Activated CD4-positive, alpha-beta T cell treated with anti-CD3 and anti-CD28 coated beads, Interleukin-2, amount 10 ng/mL, durations not matched to agents 24 days and 14 days (primary cell): ENCODE measurements at regions not wholly inside any gene's neighbourhood (a gene's known extent, or its start where the extent isn't known, plus 50 kb on each side); places are given as distances from the start of the nearest gene placed in this dataset.

Experiments
- DNase-seq: peaks from one replicate; pipeline ENCODE4 v3.0.0; 2022
- H3K27ac Mint-ChIP-seq: one replicate; pipeline ENCODE4 v1.8.0; 2022; ENCODE audit warnings: mild to moderate bottlenecking, mixed read lengths
- H3K27me3 Mint-ChIP-seq: one replicate; pipeline ENCODE4 v1.8.0; 2022; ENCODE audit warnings: mixed read lengths
- H3K36me3 Mint-ChIP-seq: one replicate; pipeline ENCODE4 v1.8.0; 2022; ENCODE audit warnings: low read depth, mild to moderate bottlenecking, mixed read lengths
- H3K4me1 Mint-ChIP-seq: one replicate; pipeline ENCODE4 v1.8.0; 2021; ENCODE audit warnings: mixed read lengths
- H3K4me3 Mint-ChIP-seq: one replicate; pipeline ENCODE4 v1.8.0; 2022; ENCODE audit warnings: mild to moderate bottlenecking, moderate library complexity, mixed read lengths
- H3K9me3 Mint-ChIP-seq: one replicate; pipeline ENCODE4 v1.8.0; 2021; ENCODE audit warnings: mixed read lengths
- intact Hi-C: fragments of 100-400 bp; cut with micrococcal nuclease; formaldehyde crosslinking; loops from one replicate; pipeline ENCODE4 v1.15.1; 2023

DNA sequence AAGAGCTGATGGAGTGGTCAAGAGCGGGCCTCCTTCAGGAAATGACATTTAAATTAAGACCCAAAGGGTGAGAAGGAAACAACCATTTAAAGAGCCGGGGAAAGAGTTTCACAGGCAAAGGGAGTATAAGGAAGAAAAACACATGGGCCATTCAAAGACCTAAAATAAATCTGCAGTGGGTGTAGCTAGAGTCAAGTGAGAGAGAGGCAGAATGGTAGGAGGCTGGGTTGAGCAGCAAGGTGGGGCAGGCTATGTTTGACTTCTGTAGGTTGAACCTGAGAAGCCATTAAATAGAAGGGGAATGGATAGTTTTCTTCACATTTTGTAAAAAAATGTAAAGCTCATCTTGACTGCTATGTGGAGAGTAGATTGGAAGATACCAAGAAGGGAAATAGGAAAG is 183.8 kb downstream of the LACC1 start:
- Mint-ChIP-seq H3K4me3 (no peak overlapping the region), H3K36me3 (no peaks in the 10 kb centered on the region), H3K27me3 (peaks cover 8% of the 10 kb centered on the region), H3K27ac (no peak overlapping the region), H3K9me3 (no peaks in the 10 kb centered on the region), H3K4me1 (no peaks in the 10 kb centered on the region)
- intact Hi-C loops: no loop called here
- DNase-seq: no peak

DNA sequence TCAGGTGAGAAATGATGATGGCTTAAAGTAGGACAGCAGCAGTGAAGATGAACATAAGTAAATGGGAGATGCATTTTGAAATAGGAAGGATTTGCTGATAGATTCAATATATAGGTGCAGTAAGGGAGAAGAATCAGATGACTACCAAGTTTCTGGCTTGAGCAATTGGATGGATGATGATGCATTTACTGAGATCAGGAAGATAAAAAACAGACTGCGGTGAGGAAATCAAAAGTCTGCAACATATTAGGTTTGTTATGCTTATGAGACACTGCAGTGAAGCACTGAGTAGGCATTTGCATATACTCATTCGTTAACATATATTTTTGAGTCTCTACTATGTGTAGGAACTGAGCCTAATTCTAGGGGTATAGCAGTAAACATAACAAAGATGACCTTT is 184.2 kb downstream of the LACC1 start:
- no peaks in the 10 kb centered on the region for H3K4me1 Mint-ChIP-seq
- no peak overlapping the region for H3K27ac Mint-ChIP-seq
- H3K9me3 Mint-ChIP-seq: no peaks in the 10 kb centered on the region
- intact Hi-C loops: no loop called here
- H3K4me3 Mint-ChIP-seq: no peak overlapping the region
- peaks cover 8% of the 10 kb centered on the region for H3K27me3 Mint-ChIP-seq
- H3K36me3 Mint-ChIP-seq: no peaks in the 10 kb centered on the region
- no peak for DNase-seq

DNA sequence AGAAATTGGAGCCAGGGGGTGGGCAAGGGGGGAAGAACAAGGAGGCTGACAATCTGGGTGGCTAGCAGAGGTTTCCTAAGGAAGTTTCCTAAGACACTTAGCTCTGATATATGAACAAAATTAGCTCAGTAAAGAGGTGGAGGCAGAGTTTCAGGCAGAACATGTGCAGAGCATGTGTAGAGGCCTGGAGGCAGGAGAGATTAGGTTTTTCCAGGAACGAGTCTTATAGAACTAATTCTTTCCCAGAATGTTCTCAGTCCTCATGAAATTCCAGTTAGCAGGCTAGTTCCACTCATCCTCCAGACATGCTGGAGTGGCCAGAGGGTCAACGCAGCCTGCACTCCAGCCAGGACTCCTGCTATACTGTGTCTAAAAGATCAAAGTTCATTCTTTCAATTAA is 184.7 kb downstream of the LACC1 start:
- intact Hi-C loops: no loop called here
- no peak overlapping the region for H3K27ac Mint-ChIP-seq
- DNase-seq: no peak
- H3K4me3 Mint-ChIP-seq: no peak overlapping the region
- peaks cover 9% of the 10 kb centered on the region for H3K27me3 Mint-ChIP-seq
- H3K4me1 Mint-ChIP-seq: no peaks in the 10 kb centered on the region
- H3K36me3 Mint-ChIP-seq: no peaks in the 10 kb centered on the region
- H3K9me3 Mint-ChIP-seq: no peaks in the 10 kb centered on the region

DNA sequence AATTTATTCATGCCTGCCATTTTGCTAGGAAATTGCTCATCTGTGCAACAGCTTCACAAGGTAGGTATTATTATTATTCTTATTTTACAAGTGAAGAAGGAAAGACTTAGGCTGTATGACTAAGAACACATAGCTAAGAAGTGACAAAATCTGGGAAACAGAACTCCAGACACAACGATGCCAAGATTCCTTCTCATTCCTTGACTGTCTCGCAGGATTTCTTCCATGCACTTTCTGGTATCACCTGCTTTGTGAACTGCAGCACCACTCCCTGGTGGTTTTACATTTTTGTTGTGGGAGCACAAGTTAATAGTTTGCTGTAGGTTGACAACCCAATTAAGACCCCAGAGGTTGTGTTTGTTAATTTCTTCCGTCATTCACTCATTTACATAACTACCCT is 188.5 kb downstream of the LACC1 start:
- Mint-ChIP-seq H3K9me3 (no peaks in the 10 kb centered on the region), H3K36me3 (no peaks in the 10 kb centered on the region), H3K27me3 (peaks cover 11% of the 10 kb centered on the region), H3K4me1 (no peaks in the 10 kb centered on the region), H3K4me3 (no peak overlapping the region), H3K27ac (no peak overlapping the region)
- no peak for DNase-seq
- intact Hi-C loops: no loop called here

DNA sequence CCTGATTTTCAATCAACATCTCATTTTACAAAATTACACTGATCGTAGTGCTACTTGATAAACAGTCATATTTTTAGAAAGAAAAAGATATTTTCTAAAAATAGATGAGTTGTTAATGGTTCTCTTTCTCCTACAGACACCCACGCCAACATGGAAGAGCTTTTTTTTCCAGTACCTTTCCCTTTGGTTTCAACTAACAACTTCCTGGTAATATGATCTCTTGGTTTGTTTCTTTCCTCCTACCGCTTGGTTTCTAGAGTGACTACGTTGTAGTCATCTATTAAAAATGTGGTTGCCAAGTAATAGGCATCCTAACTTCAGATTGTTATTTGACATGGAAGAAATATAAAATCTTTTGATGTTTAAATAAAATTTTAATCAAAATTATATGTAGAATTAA is 189.0 kb downstream of the LACC1 start:
- Mint-ChIP-seq H3K36me3 (no peaks in the 10 kb centered on the region), H3K4me3 (no peak overlapping the region), H3K27me3 (peaks cover 11% of the 10 kb centered on the region), H3K9me3 (no peaks in the 10 kb centered on the region), H3K27ac (no peak overlapping the region), H3K4me1 (no peaks in the 10 kb centered on the region)
- DNase-seq: no peak
- intact Hi-C loops: no loop called here

DNA sequence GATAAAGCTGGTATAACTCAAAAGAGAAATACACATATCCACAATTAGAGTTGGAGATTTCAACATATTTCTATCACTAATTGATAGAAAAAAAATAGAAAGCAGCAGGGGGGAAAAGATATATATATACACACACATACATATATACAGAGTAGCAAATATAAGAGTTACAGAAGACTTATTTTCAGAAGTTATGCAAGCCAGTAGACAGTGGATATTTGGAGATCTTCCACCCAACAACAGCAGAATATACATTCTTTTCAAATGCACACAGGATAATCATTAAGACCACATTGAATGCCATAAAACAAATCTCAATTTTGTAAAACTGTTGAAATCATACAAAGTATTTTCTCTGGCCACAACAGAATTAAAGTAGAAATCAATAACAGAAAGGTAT is 192.8 kb downstream of the LACC1 start:
- no peak overlapping the region for H3K27ac Mint-ChIP-seq
- H3K4me3 Mint-ChIP-seq: no peak overlapping the region
- no peaks in the 10 kb centered on the region for H3K36me3 Mint-ChIP-seq
- H3K4me1 Mint-ChIP-seq: no peaks in the 10 kb centered on the region
- H3K27me3 Mint-ChIP-seq: peaks cover 7% of the 10 kb centered on the region
- intact Hi-C loops: no loop called here
- no peaks in the 10 kb centered on the region for H3K9me3 Mint-ChIP-seq
- no peak for DNase-seq

DNA sequence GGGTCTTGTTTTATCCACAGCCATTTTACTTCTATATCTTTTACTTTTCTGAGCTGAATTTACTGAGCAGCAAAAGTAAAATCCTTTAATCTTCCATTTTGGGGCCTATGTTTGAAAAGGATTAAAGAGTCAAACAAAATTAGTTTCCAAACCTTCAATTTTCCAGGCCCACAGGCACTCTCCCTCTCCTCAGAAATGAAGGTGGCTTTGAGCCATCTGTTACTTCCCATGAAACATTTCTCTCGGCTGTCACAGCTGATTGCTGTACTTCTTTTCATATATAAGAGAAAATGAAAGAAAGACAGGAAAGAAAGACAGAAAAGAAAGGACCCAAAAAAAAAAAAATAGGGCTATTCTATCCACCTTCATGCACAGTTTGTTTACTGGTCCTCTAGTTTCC is 194.9 kb downstream of the LACC1 start:
- H3K27me3 Mint-ChIP-seq: peaks cover 1% of the 10 kb centered on the region
- H3K9me3 Mint-ChIP-seq: no peaks in the 10 kb centered on the region
- H3K4me3 Mint-ChIP-seq: no peak overlapping the region
- H3K4me1 Mint-ChIP-seq: no peaks in the 10 kb centered on the region
- no peak for DNase-seq
- no peak overlapping the region for H3K27ac Mint-ChIP-seq
- intact Hi-C loops: no loop called here
- H3K36me3 Mint-ChIP-seq: no peaks in the 10 kb centered on the region

DNA sequence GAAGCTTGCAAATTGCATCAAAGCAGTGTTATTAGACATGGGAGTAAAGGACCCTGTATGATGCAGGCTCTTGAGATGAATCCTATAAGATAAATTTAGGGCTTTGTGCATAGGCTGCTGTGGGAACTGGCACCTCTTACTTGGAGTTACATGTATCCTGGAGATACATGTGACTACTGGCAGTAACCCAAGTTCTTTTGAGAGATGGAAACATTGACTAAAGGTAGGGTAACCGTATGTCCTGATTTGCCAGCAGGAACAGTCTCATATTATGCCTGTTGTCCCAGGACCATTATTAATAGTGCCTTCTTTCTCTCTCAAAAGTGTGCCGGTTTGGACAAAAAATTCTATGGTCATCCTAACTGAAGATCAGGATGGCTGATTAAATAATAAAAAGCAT is 195.4 kb downstream of the LACC1 start:
- H3K27me3 Mint-ChIP-seq: no peaks in the 10 kb centered on the region
- intact Hi-C loops: no loop called here
- H3K36me3 Mint-ChIP-seq: no peaks in the 10 kb centered on the region
- no peak for DNase-seq
- H3K9me3 Mint-ChIP-seq: no peaks in the 10 kb centered on the region
- H3K4me1 Mint-ChIP-seq: no peaks in the 10 kb centered on the region
- H3K4me3 Mint-ChIP-seq: no peak overlapping the region
- H3K27ac Mint-ChIP-seq: no peak overlapping the region

DNA sequence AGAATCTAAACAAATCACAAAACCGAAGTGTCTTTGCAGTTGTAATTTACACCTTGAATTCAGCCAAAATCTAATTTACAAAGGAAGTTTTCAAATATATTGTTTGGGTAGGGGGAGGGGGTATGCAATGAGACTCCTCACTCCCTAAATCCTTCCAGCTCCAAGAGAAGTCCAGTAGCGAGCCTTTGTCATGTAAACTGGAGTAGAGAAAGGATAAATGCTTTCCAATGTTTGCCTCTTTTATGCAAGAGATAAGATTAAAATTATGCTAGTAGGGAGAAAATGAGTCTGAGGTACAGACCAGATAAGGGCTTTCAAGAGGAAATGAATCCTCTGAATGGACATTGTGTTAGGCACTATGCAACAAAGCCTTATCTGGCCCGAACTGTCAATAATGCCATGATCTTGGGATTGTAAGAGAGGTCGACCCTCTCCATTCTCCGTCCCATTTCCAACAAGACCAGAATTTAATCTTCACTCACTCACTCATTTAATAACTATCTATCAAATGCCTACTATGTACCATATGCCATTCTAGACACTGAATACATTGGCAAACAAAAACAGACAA is 199.2 kb downstream of the LACC1 start:
- H3K27ac Mint-ChIP-seq: no peak overlapping the region
- no peak for DNase-seq

DNA sequence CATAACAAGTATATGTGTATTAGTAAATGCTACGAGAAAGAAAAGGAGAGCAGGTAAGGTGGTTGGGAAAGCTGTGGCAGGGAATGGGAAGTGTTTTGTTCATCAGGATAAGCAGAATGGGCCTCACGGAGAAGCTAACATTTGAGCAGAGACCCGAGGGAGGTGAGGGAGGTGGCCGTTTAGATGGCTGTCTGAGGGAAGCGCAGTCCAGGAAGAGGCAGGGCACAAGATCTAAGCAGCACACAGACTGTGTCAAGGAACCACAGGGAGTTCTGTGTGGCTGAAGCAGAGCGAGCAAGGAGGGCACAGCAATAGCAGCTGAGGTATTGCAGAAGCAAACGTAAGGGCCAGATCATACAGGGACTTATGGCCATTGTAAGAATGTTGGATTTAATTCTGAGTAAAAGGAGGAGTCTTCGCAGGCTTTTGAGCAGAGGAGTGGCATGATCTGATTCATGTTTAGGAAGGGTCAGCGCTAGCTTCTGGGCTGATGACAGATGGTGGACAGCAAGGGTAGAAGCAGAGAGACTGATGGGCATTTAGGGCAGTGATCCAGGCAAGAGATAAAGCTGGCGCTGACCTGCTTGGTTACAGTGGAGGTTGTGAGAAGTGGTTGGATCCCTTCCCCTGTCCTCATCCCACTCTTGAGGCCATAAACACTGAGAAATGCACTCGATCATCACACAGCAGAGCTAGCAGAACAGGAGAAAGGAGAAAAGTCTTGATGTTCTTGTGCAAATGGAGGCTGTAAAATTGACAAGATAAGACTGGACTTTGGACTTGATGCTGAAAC is 199.9 kb downstream of the LACC1 start:
- Mint-ChIP-seq H3K36me3 (no peaks in the 10 kb centered on the region), H3K4me3 (no peak overlapping the region), H3K27ac (no peak overlapping the region), H3K27me3 (no peaks in the 10 kb centered on the region), H3K4me1 (no peaks in the 10 kb centered on the region), H3K9me3 (no peaks in the 10 kb centered on the region)
- DNase-seq: no peak
- intact Hi-C loops: no loop called here

More for the DNA sequence above, 199.2 kb downstream of the LACC1 start:
- H3K4me1 Mint-ChIP-seq: no peaks in the 10 kb centered on the region
- intact Hi-C loops: no loop called here
- no peaks in the 10 kb centered on the region for H3K9me3 Mint-ChIP-seq
- H3K4me3 Mint-ChIP-seq: no peak overlapping the region
- H3K27me3 Mint-ChIP-seq: no peaks in the 10 kb centered on the region
- H3K36me3 Mint-ChIP-seq: no peaks in the 10 kb centered on the region

DNA sequence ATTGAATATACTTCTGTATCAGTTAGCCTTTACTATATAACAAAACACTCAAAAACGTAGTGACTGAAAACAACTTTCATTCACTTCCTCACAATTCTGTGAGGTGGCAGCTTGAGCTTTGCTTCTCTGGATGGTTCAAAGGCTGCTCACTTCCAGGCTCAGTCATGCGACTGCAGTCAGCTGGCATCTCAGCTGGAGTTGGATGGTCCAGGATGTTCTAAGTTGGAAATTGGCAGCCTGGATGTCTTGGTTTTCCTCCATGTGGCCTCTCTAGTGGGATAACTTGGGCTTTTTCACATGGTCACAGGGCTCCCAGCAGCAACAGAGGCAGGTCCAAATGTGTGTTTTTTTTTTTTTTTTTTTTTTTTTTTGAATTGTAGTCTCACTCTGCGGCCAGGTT is 204.4 kb downstream of the LACC1 start:
- Mint-ChIP-seq H3K27me3 (peaks cover 14% of the 10 kb centered on the region), H3K4me3 (no peak overlapping the region), H3K9me3 (no peaks in the 10 kb centered on the region), H3K36me3 (no peaks in the 10 kb centered on the region), H3K4me1 (peaks cover 2% of the 10 kb centered on the region), H3K27ac (no peak overlapping the region)
- DNase-seq: no peak
- intact Hi-C loops: no loop called here

DNA sequence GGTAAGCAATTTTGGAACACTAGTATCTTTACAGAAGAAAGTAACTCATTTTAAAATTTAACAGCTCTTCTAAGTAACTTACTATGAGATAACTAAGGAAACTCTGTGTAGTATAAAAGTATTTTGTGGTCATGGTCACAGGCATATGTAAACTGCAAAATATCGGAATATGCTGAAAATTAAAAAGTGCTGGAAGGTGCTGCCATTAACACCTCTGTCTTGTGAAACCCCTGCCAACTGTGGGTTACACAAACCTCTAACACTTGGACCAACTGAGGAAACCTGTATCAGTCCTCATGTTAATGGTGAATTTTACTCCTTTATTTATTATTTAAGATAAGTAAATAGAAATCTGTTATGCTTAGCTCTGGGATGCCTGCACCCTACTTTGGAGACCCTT is 206.7 kb downstream of the LACC1 start:
- Mint-ChIP-seq H3K4me1 (peaks cover 8% of the 10 kb centered on the region), H3K27ac (no peak overlapping the region)

DNA sequence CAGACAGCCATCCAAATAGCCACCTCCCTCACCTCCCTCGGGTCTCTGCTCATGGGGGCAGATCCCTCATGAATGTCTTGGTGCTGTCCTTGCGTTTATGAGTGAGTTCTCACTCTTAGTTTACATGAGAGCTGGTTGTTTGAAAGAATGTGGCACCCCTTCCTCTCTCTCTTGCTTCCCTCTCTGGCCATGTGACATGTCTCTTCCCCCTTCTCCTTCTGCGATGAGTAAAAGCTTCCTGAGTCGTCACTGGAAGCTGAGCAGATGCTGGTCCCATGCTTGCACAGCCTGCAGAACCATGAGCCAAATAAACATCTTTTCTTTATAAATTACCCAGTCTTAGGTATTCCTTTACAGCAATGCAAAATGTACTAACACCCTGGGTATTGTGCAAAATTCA is 208.7 kb downstream of the LACC1 start:
- peaks cover 10% of the 10 kb centered on the region for H3K4me1 Mint-ChIP-seq
- intact Hi-C loops: no loop called here
- no peak overlapping the region for H3K27ac Mint-ChIP-seq
- H3K4me3 Mint-ChIP-seq: no peak overlapping the region
- H3K36me3 Mint-ChIP-seq: no peaks in the 10 kb centered on the region
- H3K9me3 Mint-ChIP-seq: no peaks in the 10 kb centered on the region
- peaks cover 18% of the 10 kb centered on the region for H3K27me3 Mint-ChIP-seq
- no peak for DNase-seq

More for the DNA sequence above, 206.7 kb downstream of the LACC1 start:
- Mint-ChIP-seq H3K4me3 (no peak overlapping the region), H3K27me3 (peaks cover 18% of the 10 kb centered on the region), H3K36me3 (no peaks in the 10 kb centered on the region), H3K9me3 (no peaks in the 10 kb centered on the region)
- no peak for DNase-seq
- intact Hi-C loops: no loop called here

DNA sequence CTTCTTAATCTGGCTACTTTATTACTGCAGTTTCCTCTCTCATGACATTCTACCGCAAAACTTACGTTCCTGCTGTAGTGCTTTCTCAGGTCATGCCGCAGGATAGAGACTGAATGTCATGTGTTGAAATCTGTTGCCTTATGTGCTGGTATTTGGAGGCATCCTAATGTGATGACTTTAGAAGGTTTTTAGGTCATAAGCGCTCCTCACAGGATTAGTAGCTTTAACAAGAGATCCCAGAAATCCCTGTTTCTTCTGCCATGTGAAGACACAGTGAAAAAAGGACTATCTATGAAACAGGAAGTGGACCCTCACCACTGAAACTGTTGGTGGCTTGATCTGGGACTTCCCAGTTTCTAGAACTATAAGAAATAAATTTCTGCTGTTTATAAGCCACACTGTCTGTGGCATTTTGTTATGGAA is 209.3 kb downstream of the LACC1 start:
- no peaks in the 10 kb centered on the region for H3K9me3 Mint-ChIP-seq
- H3K27ac Mint-ChIP-seq: no peak overlapping the region
- no peak overlapping the region for H3K4me3 Mint-ChIP-seq
- H3K36me3 Mint-ChIP-seq: no peaks in the 10 kb centered on the region
- intact Hi-C loops: no loop called here
- peaks cover 18% of the 10 kb centered on the region for H3K27me3 Mint-ChIP-seq
- H3K4me1 Mint-ChIP-seq: peaks cover 10% of the 10 kb centered on the region
- no peak for DNase-seq

DNA sequence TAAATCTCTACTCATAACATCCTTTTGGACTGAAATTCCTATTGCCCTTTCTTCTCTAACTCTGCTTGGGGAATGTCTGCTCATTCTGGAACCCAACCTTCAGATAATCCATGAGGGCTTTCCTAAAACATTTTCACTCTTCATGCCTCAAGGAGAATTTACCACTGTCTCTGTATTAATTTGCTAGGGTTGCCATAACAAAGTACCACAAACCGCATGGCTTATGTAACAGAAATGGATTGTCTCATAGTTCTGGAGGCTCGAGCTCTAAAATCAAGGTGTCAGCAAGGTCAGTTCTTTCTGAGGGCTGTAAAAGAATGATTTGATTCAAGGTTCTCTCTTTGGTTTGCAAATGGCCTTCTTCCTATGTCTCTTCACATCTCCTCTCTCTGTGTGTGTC is 209.7 kb downstream of the LACC1 start:
- Mint-ChIP-seq H3K27me3 (peaks cover 21% of the 10 kb centered on the region), H3K36me3 (no peaks in the 10 kb centered on the region), H3K4me3 (no peak overlapping the region), H3K27ac (no peak overlapping the region), H3K9me3 (no peaks in the 10 kb centered on the region), H3K4me1 (peaks cover 10% of the 10 kb centered on the region)
- no peak for DNase-seq
- intact Hi-C loops: no loop called here
